Thyroid gland (tissue), 4 donors: ENCODE measurements at regions not wholly inside any gene's neighbourhood (a gene's known extent, or its start where the extent isn't known, plus 50 kb on each side); places are given as distances from the start of the nearest gene placed in this dataset.

Experiments
- CTCF ChIP-seq, 6 experiments: fragments of 200-600 bp in 3 of 6; fragments of 450-650 bp in 3 of 6; sonication (generic) in 3 of 6; IDR thresholded peaks; one replicate each; pipeline ENCODE4 v1.5.1; 2016 to 2019; ENCODE audit warnings: antibody characterized with exemption in 6 of 6, mild to moderate bottlenecking in 2 of 6, inconsistent platforms in 1 of 6, moderate library complexity in 1 of 6
- POLR2A ChIP-seq, 2 donors: fragments of 450-650 bp; IDR thresholded peaks; one replicate each; pipeline ENCODE4 v1.6.1; 2017; ENCODE audit warnings: antibody characterized with exemption in 2 of 2, mild to moderate bottlenecking in 2 of 2, moderate library complexity in 1 of 2

- TF ChIP-seq CTCF (IDR thresholded peaks at IDR 0.05) (no peak), POLR2A (IDR thresholded peaks at IDR 0.05) (no peak)
These were observed 64.6 kb upstream of the HAND1 start for GRCh38 chr5:154542581-154542980.
